Thyroid gland (tissue), 4 donors: ENCODE measurements at regions not wholly inside any gene's neighbourhood (a gene's known extent, or its start where the extent isn't known, plus 50 kb on each side); places are given as distances from the start of the nearest gene placed in this dataset.
"Not testable (repeated sequence)": the region's sequence is repeated elsewhere in the genome, so short reads cannot be mapped to it uniquely, and the experiment has no call there.

Source experiments
- DNase-seq, 2 donors: peaks; one replicate each; pipeline ENCODE4 v3.0.0-alpha.2; 2019
- H3K27ac ChIP-seq, 3 donors: fragments of 200-600 bp; sonication (generic); 1 replicate in 2 of 3; 2 replicates in 1 of 3; pipeline ENCODE4 v1.5.1; 2016 to 2019; ENCODE audit warnings: mild to moderate bottlenecking in 1 of 3, moderate library complexity in 1 of 3
- H3K27me3 ChIP-seq: fragments of 200-600 bp; sonication (generic); one replicate; pipeline ENCODE4 v1.5.1; 2019
- H3K36me3 ChIP-seq, 2 donors: fragments of 200-600 bp; sonication (generic); one replicate each; pipeline ENCODE4 v1.5.1; 2016 to 2019
- H3K4me1 ChIP-seq, 2 donors: fragments of 200-600 bp; sonication (generic); one replicate each; pipeline ENCODE4 v1.5.1; 2017 to 2019
- H3K4me3 ChIP-seq, 3 donors: fragments of 200-600 bp; sonication (generic); replicated peaks in 1 of 3; 1 replicate in 2 of 3; 2 replicates in 1 of 3; pipeline ENCODE4 v1.5.1; 2016; ENCODE audit warnings: mild to moderate bottlenecking in 1 of 3
- H3K9me3 ChIP-seq: fragments of 200-600 bp; sonication (generic); one replicate; pipeline ENCODE4 v1.5.1; 2017
- CTCF ChIP-seq, 6 experiments: fragments of 200-600 bp in 3 of 6; fragments of 450-650 bp in 3 of 6; sonication (generic) in 3 of 6; IDR thresholded peaks; one replicate each; pipeline ENCODE4 v1.5.1; 2016 to 2019; ENCODE audit warnings: antibody characterized with exemption in 6 of 6, mild to moderate bottlenecking in 2 of 6, inconsistent platforms in 1 of 6, moderate library complexity in 1 of 6
- POLR2A ChIP-seq, 2 donors: fragments of 450-650 bp; IDR thresholded peaks; one replicate each; pipeline ENCODE4 v1.6.1; 2017; ENCODE audit warnings: antibody characterized with exemption in 2 of 2, mild to moderate bottlenecking in 2 of 2, moderate library complexity in 1 of 2
- WGBS, 2 donors: methylation state at CpG; one replicate each; pipeline ENCODE4 v1.1.5; 2017; 5-methylcytosine and 5-hydroxymethylcytosine counted together
- intact Hi-C: fragments of 100-400 bp; cut with DNase I; formaldehyde crosslinking; loops from one replicate; pipeline ENCODE4 v1.15.1; 2023

DNA sequence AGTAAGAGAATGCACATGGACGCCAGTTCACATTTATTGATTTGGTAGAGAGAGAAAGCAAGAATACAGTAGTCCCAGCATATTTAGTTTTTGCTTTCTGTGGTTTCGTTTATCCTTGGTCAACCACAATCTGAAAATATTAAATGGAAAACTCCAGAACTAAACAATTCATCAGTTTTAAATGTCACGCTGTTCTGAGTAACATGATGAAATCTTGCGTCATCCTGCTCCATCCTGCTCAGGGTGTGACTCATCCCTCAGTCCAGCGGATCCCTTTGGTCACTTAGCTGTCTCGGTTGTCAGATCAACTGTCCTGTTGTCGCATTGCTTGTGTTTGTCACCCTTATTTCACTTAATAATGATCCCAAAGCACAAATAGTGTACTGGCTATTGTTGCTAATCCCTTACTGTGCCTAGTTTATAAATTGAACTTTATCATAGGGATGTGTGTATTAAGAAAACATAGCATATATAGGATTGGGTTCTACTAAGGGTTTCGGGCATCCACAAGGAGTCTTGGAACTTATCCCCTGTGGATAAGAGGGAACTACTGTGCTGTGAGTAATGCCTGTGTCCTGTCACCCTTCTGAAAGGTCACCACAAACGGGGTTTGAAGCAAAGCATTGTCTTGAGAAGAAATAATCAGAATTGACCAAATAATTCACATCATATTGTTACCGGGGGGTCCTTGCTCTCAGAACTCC is 73.6 kb downstream of the OTUD1 start:
- no peaks in the 10 kb centered on the region for H3K4me1 ChIP-seq
- TF ChIP-seq POLR2A (IDR thresholded peaks at IDR 0.05) (no peak), CTCF (IDR thresholded peaks at IDR 0.05) (no peak)
- H3K27me3 ChIP-seq = no peaks in the 10 kb centered on the region
- no peak for DNase-seq
- H3K36me3 ChIP-seq = no peaks in the 10 kb centered on the region
- H3K4me3 ChIP-seq = no peak overlapping the region
- H3K27ac ChIP-seq = no peak overlapping the region
- intact Hi-C loops = loop anchor here (10.0 kb wide), 1 partner anchor 1042 kb away; no protein-coding TSS in a partner anchor
- H3K9me3 ChIP-seq = no peaks in the 10 kb centered on the region
- 87 to 90% methylated on average over 10 of the region's 10 CpGs for WGBS, 2 donors

GRCh38 chr10:23513621-23514020 is 74.7 kb downstream of the OTUD1 start:
- DNase-seq, H3K9me3 ChIP-seq, H3K27me3 ChIP-seq, H3K27ac ChIP-seq, H3K36me3 ChIP-seq, H3K4me3 ChIP-seq, H3K4me1 ChIP-seq: not testable (repeated sequence)
- 78 to 84% methylated on average over 7 of the region's 7 CpGs for WGBS, 2 donors
- intact Hi-C loops = loop anchor here (10.0 kb wide), 1 partner anchor 1041 kb away; no protein-coding TSS in a partner anchor

DNA sequence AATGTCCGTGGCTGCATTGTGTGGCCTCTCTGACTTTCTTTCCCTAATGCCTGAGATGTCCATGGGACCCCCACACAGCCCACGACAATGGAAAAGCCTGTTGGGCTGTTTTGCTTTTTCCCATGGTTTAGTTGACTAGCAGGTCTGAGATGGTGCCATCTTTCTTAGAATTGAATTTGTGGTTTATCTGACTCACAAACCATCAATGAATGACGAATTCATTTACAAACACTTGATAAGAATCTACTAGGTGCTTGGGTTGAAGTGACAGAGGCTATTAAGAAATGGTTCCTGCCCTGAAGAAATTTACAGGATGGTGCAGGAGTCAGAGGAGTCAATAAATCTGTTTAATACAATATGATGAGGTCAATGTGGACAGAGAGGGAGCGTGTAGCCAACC is 75.4 kb downstream of the OTUD1 start:
- Histone ChIP-seq H3K36me3 (no peaks in the 10 kb centered on the region), H3K9me3 (no peaks in the 10 kb centered on the region), H3K27ac (no peak overlapping the region), H3K4me1 (no peaks in the 10 kb centered on the region), H3K27me3 (no peaks in the 10 kb centered on the region), H3K4me3 (no peak overlapping the region)
- DNase-seq = no peak
- intact Hi-C loops = loop anchor here (10.0 kb wide), 1 partner anchor 1040 kb away; no protein-coding TSS in a partner anchor
- TF ChIP-seq POLR2A (IDR thresholded peaks at IDR 0.05) (no peak), CTCF (IDR thresholded peaks at IDR 0.05) (no peak)
- 65 to 80% methylated on average over 4 of the region's 4 CpGs for WGBS, 2 donors

DNA sequence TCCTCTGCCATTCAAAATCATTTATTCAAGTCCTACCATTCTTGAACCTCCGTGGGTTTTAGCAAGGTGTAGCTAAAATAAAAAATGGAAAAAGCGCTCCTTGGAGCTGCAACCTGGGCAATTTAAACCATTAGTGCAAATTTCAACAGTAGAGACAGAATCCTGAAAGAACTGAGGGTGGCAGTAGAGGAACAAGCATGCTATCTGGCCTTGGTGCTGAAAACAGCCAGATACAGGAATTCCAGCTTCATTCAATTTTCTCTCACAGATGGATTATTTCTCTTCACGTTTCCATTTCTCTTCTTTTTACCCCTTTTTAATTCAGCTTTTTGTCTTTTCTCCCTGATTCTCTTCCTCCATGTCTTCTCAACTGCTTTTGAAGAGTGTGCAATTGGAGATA is 77.7 kb downstream of the OTUD1 start:
- peak in 4 of 6 experiments; percentile 24 to 55 (median 38) for TF ChIP-seq CTCF (IDR thresholded peaks at IDR 0.05)
- TF ChIP-seq POLR2A (IDR thresholded peaks at IDR 0.05) = no peak
- H3K4me1 ChIP-seq = no peaks in the 10 kb centered on the region
- WGBS, 2 donors = 22 to 27% methylated on average over 3 of the region's 3 CpGs
- H3K36me3 ChIP-seq = no peaks in the 10 kb centered on the region
- intact Hi-C loops = loop anchor here (10.0 kb wide), 1 partner anchor 1038 kb away; no protein-coding TSS in a partner anchor
- no peaks in the 10 kb centered on the region for H3K27me3 ChIP-seq
- DNase-seq = no peak
- H3K9me3 ChIP-seq = no peaks in the 10 kb centered on the region
- no peak overlapping the region for H3K4me3 ChIP-seq
- H3K27ac ChIP-seq = no peak overlapping the region

DNA sequence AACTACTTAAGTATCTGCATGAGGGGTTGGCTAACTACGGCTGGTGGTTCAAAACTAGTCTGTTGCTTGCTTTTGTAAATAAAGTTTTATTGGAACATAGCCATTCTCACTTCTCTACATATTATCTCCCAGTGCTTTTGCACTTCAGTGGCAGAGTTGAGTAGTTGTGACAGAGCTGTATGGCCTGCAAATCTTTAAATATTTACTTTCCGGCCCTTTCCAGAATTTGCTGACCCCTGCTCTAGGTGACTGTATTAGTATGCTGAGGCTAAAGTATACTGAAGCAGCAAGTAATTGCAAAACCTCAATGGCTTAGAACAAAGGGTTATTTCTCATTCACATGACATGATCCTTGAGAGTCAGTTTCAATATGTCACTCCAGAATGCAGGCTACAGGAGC is 78.3 kb downstream of the OTUD1 start:
- Histone ChIP-seq H3K9me3 (no peaks in the 10 kb centered on the region), H3K36me3 (no peaks in the 10 kb centered on the region), H3K4me3 (no peak overlapping the region), H3K27me3 (no peaks in the 10 kb centered on the region), H3K4me1 (no peaks in the 10 kb centered on the region), H3K27ac (no peak overlapping the region)
- no peak for TF ChIP-seq POLR2A (IDR thresholded peaks at IDR 0.05)
- TF ChIP-seq CTCF (IDR thresholded peaks at IDR 0.05) = no peak
- WGBS, 2 donors = 80 to 82% methylated on average over 2 of the region's 2 CpGs
- intact Hi-C loops = loop anchor here (10.0 kb wide), 1 partner anchor 1038 kb away; no protein-coding TSS in a partner anchor
- no peak for DNase-seq
